Tibial artery (tissue), 4 donors: ENCODE measurements at regions not wholly inside any gene's neighbourhood (a gene's known extent, or its start where the extent isn't known, plus 50 kb on each side); places are given as distances from the start of the nearest gene placed in this dataset.

Experiments used
- DNase-seq, 2 donors: peaks; one replicate each; pipeline ENCODE4 v3.0.0-alpha.2; 2019
- H3K27ac ChIP-seq, 2 donors: fragments of 200-600 bp; sonication (generic) in 1 of 2; 1 replicate in 1 of 2; 2 replicates in 1 of 2; pipeline ENCODE4 v1.5.1; 2018 to 2019; ENCODE audit warnings: mild to moderate bottlenecking in 1 of 2
- H3K27me3 ChIP-seq, 2 donors: fragments of 200-600 bp; sonication (generic) in 1 of 2; one replicate each; pipeline versions ENCODE4 v1.5.1 to v1.6.0; 2016 to 2019
- H3K36me3 ChIP-seq, 3 donors: fragments of 200-600 bp; sonication (generic) in 2 of 3; one replicate each; pipeline ENCODE4 v1.5.1; 2016 to 2019; ENCODE audit warnings: mild to moderate bottlenecking in 2 of 3
- H3K4me1 ChIP-seq, 4 donors: fragments of 200-600 bp; sonication (generic) in 2 of 4; 1 replicate in 3 of 4; 2 replicates in 1 of 4; pipeline ENCODE4 v1.5.1; 2016 to 2019
- H3K4me3 ChIP-seq, 2 donors: fragments of 200-600 bp; sonication (generic) in 1 of 2; 1 replicate in 1 of 2; 2 replicates in 1 of 2; pipeline ENCODE4 v1.5.1; 2018 to 2019; ENCODE audit warnings: mild to moderate bottlenecking in 2 of 2
- H3K9me3 ChIP-seq, 3 donors: fragments of 200-600 bp; sonication (generic) in 1 of 3; one replicate each; pipeline ENCODE4 v1.5.1; 2016 to 2019
- intact Hi-C: fragments of 100-400 bp; cut with DNase I; formaldehyde crosslinking; loops from one replicate; pipeline ENCODE4 v1.15.0; 2023; ENCODE audit warnings: low total_unique reads
- TF ChIP-seq, protein P1 (sequence below), 2 experiments: fragments of 200-600 bp in 1 of 2; fragments of 450-650 bp in 1 of 2; IDR thresholded peaks; one replicate each; pipeline ENCODE4 v1.5.1; 2017 to 2019; ENCODE audit warnings: antibody characterized with exemption in 2 of 2, mild to moderate bottlenecking in 1 of 2, moderate library complexity in 1 of 2

DNA sequence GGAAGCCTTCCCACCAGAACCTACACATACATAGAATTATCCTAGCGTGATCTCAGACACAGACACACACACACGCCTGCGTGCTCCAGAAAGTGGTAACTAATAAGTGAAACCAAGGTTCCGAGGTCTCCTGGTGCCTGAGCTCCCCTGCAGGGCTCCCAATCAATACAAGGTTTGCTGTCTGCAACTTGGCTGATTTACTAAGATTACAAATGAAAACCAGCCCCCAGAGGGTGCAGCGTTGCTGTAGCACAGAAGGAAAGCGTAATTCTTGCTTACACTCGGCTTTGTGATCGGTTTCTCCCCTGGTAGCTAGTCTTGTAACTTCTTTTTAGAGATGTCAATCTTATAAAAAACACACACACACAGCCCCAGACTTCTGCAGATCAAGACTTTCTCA, 334.1 kb upstream of the XYLT1 start:
- Histone ChIP-seq H3K27ac (no peak overlapping the region), H3K9me3 (no peaks in the 10 kb centered on the region), H3K4me3 (no peak overlapping the region), H3K36me3 (no peaks in the 10 kb centered on the region), H3K4me1 (no peaks in the 10 kb centered on the region), H3K27me3 (no peaks in the 10 kb centered on the region)
- intact Hi-C loops, result no loop called here
- TF ChIP-seq, protein P1, sequence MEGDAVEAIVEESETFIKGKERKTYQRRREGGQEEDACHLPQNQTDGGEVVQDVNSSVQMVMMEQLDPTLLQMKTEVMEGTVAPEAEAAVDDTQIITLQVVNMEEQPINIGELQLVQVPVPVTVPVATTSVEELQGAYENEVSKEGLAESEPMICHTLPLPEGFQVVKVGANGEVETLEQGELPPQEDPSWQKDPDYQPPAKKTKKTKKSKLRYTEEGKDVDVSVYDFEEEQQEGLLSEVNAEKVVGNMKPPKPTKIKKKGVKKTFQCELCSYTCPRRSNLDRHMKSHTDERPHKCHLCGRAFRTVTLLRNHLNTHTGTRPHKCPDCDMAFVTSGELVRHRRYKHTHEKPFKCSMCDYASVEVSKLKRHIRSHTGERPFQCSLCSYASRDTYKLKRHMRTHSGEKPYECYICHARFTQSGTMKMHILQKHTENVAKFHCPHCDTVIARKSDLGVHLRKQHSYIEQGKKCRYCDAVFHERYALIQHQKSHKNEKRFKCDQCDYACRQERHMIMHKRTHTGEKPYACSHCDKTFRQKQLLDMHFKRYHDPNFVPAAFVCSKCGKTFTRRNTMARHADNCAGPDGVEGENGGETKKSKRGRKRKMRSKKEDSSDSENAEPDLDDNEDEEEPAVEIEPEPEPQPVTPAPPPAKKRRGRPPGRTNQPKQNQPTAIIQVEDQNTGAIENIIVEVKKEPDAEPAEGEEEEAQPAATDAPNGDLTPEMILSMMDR (IDR thresholded peaks at IDR 0.05), result no peak
- DNase-seq, result no peak

DNA sequence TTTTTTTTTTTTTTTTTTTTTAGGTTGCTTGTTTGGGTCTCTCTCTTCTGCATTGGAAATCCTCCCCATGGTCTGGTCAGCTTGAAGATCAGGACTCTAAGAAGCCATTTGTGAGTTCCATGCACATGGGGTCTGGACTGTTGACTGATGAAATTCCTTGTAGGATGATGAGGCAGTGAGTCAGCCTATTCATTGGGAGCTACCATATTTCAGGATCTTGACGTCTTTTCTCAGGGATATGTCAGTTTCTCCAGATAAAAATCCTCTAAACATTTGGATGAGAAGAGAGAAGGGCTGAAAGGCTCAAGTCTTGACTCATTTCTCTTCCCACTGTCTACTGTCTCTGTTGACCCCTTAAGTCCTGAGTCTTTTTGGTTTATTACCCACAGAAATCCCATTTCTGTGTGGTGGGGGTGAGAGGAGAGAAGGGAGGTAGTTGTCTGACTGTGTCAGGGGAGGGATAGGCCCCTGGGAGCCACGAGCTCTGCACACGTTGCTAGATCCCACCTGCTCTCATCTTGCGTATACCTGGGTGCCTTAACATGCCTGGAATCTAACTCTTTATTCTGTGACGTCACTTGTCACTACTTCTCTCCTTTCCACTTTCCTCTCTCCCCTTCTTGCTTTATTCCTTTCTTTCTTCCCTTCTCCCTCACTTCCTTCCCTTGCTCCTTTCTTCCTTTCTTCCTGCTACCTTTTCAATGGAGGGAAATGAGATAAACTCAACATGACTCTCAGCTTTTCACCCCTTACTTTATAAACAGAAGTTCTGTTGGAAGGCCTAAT, 333.1 kb upstream of the XYLT1 start:
- H3K36me3 ChIP-seq, result no peaks in the 10 kb centered on the region
- no peaks in the 10 kb centered on the region for H3K4me1 ChIP-seq
- H3K4me3 ChIP-seq, result no peak overlapping the region
- intact Hi-C loops, result no loop called here
- no peak overlapping the region for H3K27ac ChIP-seq
- H3K9me3 ChIP-seq, result no peaks in the 10 kb centered on the region
- TF ChIP-seq, protein P1 (IDR thresholded peaks at IDR 0.05), result no peak
- no peaks in the 10 kb centered on the region for H3K27me3 ChIP-seq
- DNase-seq, result no peak

DNA sequence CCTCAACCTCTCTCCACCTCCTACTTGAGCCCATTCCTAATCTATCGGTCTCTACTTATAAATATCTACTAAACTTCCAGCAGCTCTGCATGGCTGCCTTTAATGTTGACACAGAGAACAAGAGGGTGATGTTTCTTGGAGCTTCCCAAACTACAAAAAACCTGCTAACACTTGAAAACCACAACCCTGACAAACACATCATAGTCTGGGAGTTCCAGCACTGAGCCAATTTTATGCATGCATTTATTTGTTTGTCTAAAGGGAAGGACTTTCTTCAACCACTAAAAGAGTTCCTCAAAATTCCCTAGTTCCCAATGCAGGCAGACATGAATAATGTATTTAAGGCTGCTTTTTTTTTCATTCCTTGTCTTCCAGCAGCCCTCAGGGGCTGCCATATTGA, 331.8 kb upstream of the XYLT1 start:
- intact Hi-C loops, result no loop called here
- no peak for DNase-seq
- Histone ChIP-seq H3K9me3 (no peaks in the 10 kb centered on the region), H3K4me3 (no peak overlapping the region), H3K27me3 (no peaks in the 10 kb centered on the region), H3K4me1 (no peaks in the 10 kb centered on the region), H3K27ac (no peak overlapping the region), H3K36me3 (no peaks in the 10 kb centered on the region)
- TF ChIP-seq, protein P1 (IDR thresholded peaks at IDR 0.05), result no peak

DNA sequence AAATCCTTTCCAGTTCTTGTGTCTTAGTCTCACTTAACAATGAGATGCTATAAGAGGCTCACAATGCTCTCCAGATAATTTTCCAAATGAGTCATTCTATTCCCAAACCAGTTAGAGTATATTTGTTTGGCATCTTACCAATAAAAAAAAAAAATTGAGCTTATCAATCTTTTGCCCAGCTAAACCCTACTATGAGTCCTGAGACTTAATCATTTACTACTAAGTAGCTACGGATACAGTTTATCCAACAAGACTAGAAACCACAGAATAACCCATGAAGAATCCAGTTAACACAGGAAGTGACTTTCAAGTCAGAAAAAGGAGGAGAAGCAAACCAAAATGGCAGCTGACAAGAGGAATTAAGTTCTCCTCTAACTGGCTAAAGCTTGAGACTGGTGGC, 330.3 kb upstream of the XYLT1 start:
- no peak for DNase-seq
- intact Hi-C loops, result no loop called here
- no peak overlapping the region for H3K4me3 ChIP-seq
- TF ChIP-seq, protein P1 (IDR thresholded peaks at IDR 0.05), result no peak
- no peaks in the 10 kb centered on the region for H3K27me3 ChIP-seq
- H3K27ac ChIP-seq, result no peak overlapping the region
- H3K4me1 ChIP-seq, result no peaks in the 10 kb centered on the region
- no peaks in the 10 kb centered on the region for H3K9me3 ChIP-seq
- no peaks in the 10 kb centered on the region for H3K36me3 ChIP-seq

DNA sequence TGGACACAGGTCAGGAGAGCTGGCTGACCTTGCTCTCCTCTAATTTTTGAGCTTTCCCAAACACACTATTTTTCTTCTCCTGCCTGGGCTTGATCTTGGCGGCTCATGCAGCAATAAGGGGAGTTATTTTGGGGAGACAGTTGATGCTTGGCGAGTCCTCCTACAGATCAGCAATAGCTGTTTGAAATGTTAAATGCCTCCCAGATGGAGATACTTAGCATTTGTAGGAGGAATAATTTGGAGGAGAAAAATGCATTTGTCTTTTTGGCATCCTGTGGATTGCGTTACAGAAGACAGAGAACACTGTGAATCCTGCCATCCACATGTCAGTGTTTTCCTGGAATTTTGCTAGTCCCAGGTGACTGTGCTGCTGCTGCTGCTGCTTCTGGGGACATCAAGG, 328.0 kb upstream of the XYLT1 start:
- Histone ChIP-seq H3K4me1 (no peaks in the 10 kb centered on the region), H3K27ac (no peak overlapping the region), H3K36me3 (no peaks in the 10 kb centered on the region), H3K9me3 (no peaks in the 10 kb centered on the region), H3K27me3 (no peaks in the 10 kb centered on the region), H3K4me3 (no peak overlapping the region)
- TF ChIP-seq, protein P1 (IDR thresholded peaks at IDR 0.05), result no peak
- intact Hi-C loops, result no loop called here
- no peak for DNase-seq
